ENCODE measurements at regions not wholly inside any gene's neighbourhood (a gene's known extent, or its start where the extent isn't known, plus 50 kb on each side); places are given as distances from the start of the nearest gene placed in this dataset.

DNA sequence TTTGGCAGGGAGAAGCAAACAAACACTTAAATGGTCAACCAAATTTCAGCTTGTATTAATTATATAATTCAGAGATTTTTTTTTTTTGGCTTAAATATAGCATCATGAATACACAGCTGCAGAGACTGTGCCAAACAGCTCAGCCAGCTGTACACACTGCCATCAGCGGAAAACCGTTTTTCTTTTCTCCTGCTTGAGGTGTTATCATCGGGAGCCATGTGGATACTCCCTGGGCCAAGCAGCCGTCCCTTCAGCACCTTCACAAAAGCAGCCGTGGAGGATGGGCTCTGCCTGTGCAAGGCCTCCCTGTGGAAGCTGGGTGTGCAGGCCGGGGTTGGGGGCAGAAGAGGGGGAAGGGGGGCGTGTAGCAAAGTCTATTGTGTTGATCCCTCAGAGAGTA is 85.0 kb downstream of the NUF2 start:
- no peak for TF ChIP-seq CTCF (IDR thresholded peaks at IDR 0.05; ENCODE audit: partially characterized antibody, unreplicated experiment)
- Mint-ChIP-seq H3K36me3 (ENCODE audit: unreplicated experiment) (no peaks in the 10 kb centered on the region), H3K27me3 (ENCODE audit: unreplicated experiment) (peaks cover 5% of the 10 kb centered on the region), H3K4me1 (ENCODE audit: low read depth, unreplicated experiment) (peaks cover 3% of the 10 kb centered on the region), H3K27ac (ENCODE audit: unreplicated experiment) (no peak overlapping the region), H3K4me3 (ENCODE audit: unreplicated experiment) (no peak overlapping the region), H3K9me3 (ENCODE audit: unreplicated experiment) (no peaks in the 10 kb centered on the region)
- DNase-seq, result no peak

GRCh38 chr1:163408262-163408661 is 86.5 kb downstream of the NUF2 start:
- Mint-ChIP-seq H3K4me3 (ENCODE audit: unreplicated experiment) (no peak overlapping the region), H3K9me3 (ENCODE audit: unreplicated experiment) (no peaks in the 10 kb centered on the region), H3K27me3 (ENCODE audit: unreplicated experiment) (peaks cover 3% of the 10 kb centered on the region), H3K4me1 (ENCODE audit: low read depth, unreplicated experiment) (peaks cover 3% of the 10 kb centered on the region), H3K36me3 (ENCODE audit: unreplicated experiment) (no peaks in the 10 kb centered on the region), H3K27ac (ENCODE audit: unreplicated experiment) (no peak overlapping the region)
- TF ChIP-seq CTCF (IDR thresholded peaks at IDR 0.05; ENCODE audit: partially characterized antibody, unreplicated experiment), result no peak
- no peak for DNase-seq

DNA sequence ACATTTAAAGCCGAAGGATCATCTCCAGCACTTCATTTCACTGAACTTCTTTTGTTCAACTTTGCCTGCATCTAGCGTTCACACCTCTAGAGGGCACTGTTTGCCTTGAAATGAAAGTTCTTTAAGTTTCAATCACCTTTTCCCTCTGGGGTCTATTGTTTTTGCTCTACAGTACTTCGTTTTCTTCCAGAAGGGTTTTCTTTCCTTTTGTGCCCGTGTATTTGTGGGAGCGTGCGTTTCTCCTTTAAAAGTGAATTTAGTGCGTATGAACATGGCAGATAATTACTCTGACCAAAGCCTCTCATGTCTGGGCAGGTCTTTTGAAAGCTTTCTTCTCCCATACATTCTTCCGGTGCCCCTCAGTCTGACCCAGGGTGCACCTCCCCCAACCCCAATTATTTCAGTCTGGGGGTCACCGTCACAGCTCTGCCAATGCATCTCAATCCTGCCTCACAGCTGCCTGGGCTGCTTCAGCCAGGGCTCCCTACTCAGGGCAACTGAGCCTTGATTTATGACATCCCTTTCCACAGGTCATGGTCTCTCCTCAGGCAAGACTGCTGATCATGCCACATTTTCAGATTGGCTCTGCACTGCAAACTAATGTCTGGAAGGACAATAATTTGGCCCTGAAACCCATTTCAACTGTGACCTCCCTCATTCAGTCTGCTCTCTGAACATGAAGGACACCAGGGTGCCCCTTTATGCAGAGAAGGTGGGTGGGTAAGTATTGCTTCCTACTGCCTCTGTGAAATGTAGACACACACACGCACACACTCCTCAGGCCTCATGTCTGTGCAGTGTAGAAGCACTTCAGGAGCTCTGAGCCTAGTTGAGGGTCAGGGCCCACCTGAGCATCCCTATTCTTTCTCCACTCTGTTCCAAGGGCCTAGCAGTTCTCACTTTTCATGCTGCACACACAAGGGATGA is 88.6 kb downstream of the NUF2 start:
- Mint-ChIP-seq H3K27ac (ENCODE audit: unreplicated experiment) (no peak overlapping the region), H3K9me3 (ENCODE audit: unreplicated experiment) (no peaks in the 10 kb centered on the region), H3K27me3 (ENCODE audit: unreplicated experiment) (peaks cover 3% of the 10 kb centered on the region), H3K4me3 (ENCODE audit: unreplicated experiment) (no peak overlapping the region), H3K4me1 (ENCODE audit: low read depth, unreplicated experiment) (peaks cover 3% of the 10 kb centered on the region), H3K36me3 (ENCODE audit: unreplicated experiment) (no peaks in the 10 kb centered on the region)
- peak; percentile 93 for TF ChIP-seq CTCF (IDR thresholded peaks at IDR 0.05; ENCODE audit: partially characterized antibody, unreplicated experiment)
- DNase-seq, result peak; percentile 72

- Mint-ChIP-seq H3K4me3 (ENCODE audit: unreplicated experiment) (no peak overlapping the region), H3K9me3 (ENCODE audit: unreplicated experiment) (no peaks in the 10 kb centered on the region), H3K27me3 (ENCODE audit: unreplicated experiment) (peaks cover 3% of the 10 kb centered on the region), H3K27ac (ENCODE audit: unreplicated experiment) (no peak overlapping the region), H3K36me3 (ENCODE audit: unreplicated experiment) (no peaks in the 10 kb centered on the region), H3K4me1 (ENCODE audit: low read depth, unreplicated experiment) (peaks cover 3% of the 10 kb centered on the region)
- TF ChIP-seq CTCF (IDR thresholded peaks at IDR 0.05; ENCODE audit: partially characterized antibody, unreplicated experiment), result no peak
- DNase-seq, result no peak
Measured at GRCh38 chr1:163412221-163412620, 90.5 kb downstream of the NUF2 start.

DNA sequence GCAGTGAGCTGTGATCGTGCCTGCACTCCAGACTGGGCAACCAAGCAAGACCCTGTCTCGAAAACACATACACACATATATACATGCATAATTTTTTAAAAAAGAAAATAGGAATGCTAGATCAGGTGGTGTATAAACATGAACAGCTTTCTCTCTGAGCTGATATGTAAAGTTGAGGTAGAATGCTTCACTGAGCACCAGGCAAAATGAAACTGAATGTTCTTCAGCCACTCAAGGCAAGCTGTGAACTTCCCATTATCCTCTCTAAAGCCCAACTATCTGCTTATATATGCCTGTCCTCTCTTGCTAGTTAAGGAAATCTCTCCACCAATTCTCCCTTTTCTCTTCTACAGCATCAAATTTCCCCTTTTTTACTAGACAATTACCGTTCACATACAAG is 93.0 kb downstream of the NUF2 start:
- Mint-ChIP-seq H3K4me3 (ENCODE audit: unreplicated experiment) (no peak overlapping the region), H3K4me1 (ENCODE audit: low read depth, unreplicated experiment) (peaks cover 3% of the 10 kb centered on the region), H3K9me3 (ENCODE audit: unreplicated experiment) (no peaks in the 10 kb centered on the region), H3K36me3 (ENCODE audit: unreplicated experiment) (no peaks in the 10 kb centered on the region), H3K27me3 (ENCODE audit: unreplicated experiment) (peaks cover 2% of the 10 kb centered on the region), H3K27ac (ENCODE audit: unreplicated experiment) (no peak overlapping the region)
- DNase-seq, result no peak
- TF ChIP-seq CTCF (IDR thresholded peaks at IDR 0.05; ENCODE audit: partially characterized antibody, unreplicated experiment), result no peak
